GM18858 (cell line): ENCODE measurements at regions not wholly inside any gene's neighbourhood (a gene's known extent, or its start where the extent isn't known, plus 50 kb on each side); places are given as distances from the start of the nearest gene placed in this dataset.

ENCODE experiments used
- ATAC-seq: cut with Tn5 transposase; IDR thresholded peaks from one replicate; pipeline ENCODE4 v1.9.1; 2021; ENCODE audit not compliant: unreplicated experiment

- peak; percentile 98 for ATAC-seq
Observed at GRCh38 chr3:140816372-140817195, 125.1 kb upstream of the SLC25A36 start.

- no peak for ATAC-seq
Observed at GRCh38 chr3:140821493-140821892, 120.1 kb upstream of the SLC25A36 start.

- no peak for ATAC-seq
Observed at GRCh38 chr3:140822401-140823047, 119.1 kb upstream of the SLC25A36 start.

GRCh38 chr3:140823106-140823505 is 118.5 kb upstream of the SLC25A36 start:
- ATAC-seq = no peak

GRCh38 chr3:140827894-140828293 is 113.7 kb upstream of the SLC25A36 start:
- no peak for ATAC-seq

GRCh38 chr3:140828585-140828984 is 113.1 kb upstream of the SLC25A36 start:
- ATAC-seq = no peak

- no peak for ATAC-seq
Observed at GRCh38 chr3:140829796-140830195, 111.8 kb upstream of the SLC25A36 start.

- ATAC-seq = no peak
Observed at GRCh38 chr3:140830391-140830790, 111.2 kb upstream of the SLC25A36 start.

GRCh38 chr3:140832883-140833282 is 108.8 kb upstream of the SLC25A36 start:
- no peak for ATAC-seq

GRCh38 chr3:140834266-140835037 is 107.2 kb upstream of the SLC25A36 start:
- no peak for ATAC-seq

- ATAC-seq = peak; percentile 95
Observed at GRCh38 chr3:140842984-140843649, 98.5 kb upstream of the SLC25A36 start.

- ATAC-seq = no peak
Observed at GRCh38 chr3:140843656-140844055, 98.0 kb upstream of the SLC25A36 start.

- ATAC-seq = no peak
Observed at GRCh38 chr3:140844072-140844471, 97.6 kb upstream of the SLC25A36 start.

GRCh38 chr3:140845882-140846281 is 95.8 kb upstream of the SLC25A36 start:
- ATAC-seq = peak; percentile 30

- ATAC-seq = no peak
Observed at GRCh38 chr3:140848666-140849065, 93.0 kb upstream of the SLC25A36 start.

GRCh38 chr3:140850210-140850955 is 91.3 kb upstream of the SLC25A36 start:
- ATAC-seq = no peak

GRCh38 chr3:140854961-140855360 is 86.7 kb upstream of the SLC25A36 start:
- ATAC-seq = no peak

- no peak for ATAC-seq
Observed at GRCh38 chr3:140856905-140857304, 84.7 kb upstream of the SLC25A36 start.

- no peak for ATAC-seq
Observed at GRCh38 chr3:140857993-140858392, 83.6 kb upstream of the SLC25A36 start.

- no peak for ATAC-seq
Observed at GRCh38 chr3:140859592-140860336, 81.9 kb upstream of the SLC25A36 start.
